ENCODE measurements at regions not wholly inside any gene's neighbourhood (a gene's known extent, or its start where the extent isn't known, plus 50 kb on each side); places are given as distances from the start of the nearest gene placed in this dataset.

GRCh38 chr9:97779608-97780007 lies 73.4 kb upstream of the FOXE1 start:
- Histone ChIP-seq H3K36me3 (ENCODE audit: low read depth) (no peaks in the 10 kb centered on the region), H3K4me1 (ENCODE audit: insufficient read depth) (no peaks in the 10 kb centered on the region), H3F3A (ENCODE audit: insufficient read depth) (no peaks in the 10 kb centered on the region), H4K20me1 (ENCODE audit: insufficient read depth) (no peaks in the 10 kb centered on the region), H3K9ac (no peak overlapping the region), H3K79me2 (ENCODE audit: insufficient read depth) (no peaks in the 10 kb centered on the region), H3K27me3 (replicated peaks; ENCODE audit: insufficient read depth) (peaks cover 46% of the 10 kb centered on the region), H3K9me3 (ENCODE audit: low read depth) (no peaks in the 10 kb centered on the region), H2AFZ (no peak overlapping the region), H3K27ac (no peak overlapping the region), H3K4me3 (no peak overlapping the region), H3K4me2 (ENCODE audit: unreplicated experiment) (no peak overlapping the region), H3K9me2 (ENCODE audit: insufficient read depth) (no peaks in the 10 kb centered on the region)
- in situ Hi-C loops (cut with MboI): no loop called here
- whole genome bisulfite sequencing, 2 experiments (ENCODE audit: low coverage in 1 of 2, low lambda C conversion rate in 2 of 2, missing lambda C conversion rate in 2 of 2): 62 to 70% methylated on average over 2 of the region's 2 CpGs
- TF ChIP-seq EZH2phosphoT487 (IDR thresholded peaks at IDR 0.05; ENCODE audit: insufficient read depth, low read depth): no peak
- TF ChIP-seq EZH2 (IDR thresholded peaks at IDR 0.05; ENCODE audit: insufficient read depth, poor library complexity, severe bottlenecking): no peak
- DNase-seq: no peak

DNA sequence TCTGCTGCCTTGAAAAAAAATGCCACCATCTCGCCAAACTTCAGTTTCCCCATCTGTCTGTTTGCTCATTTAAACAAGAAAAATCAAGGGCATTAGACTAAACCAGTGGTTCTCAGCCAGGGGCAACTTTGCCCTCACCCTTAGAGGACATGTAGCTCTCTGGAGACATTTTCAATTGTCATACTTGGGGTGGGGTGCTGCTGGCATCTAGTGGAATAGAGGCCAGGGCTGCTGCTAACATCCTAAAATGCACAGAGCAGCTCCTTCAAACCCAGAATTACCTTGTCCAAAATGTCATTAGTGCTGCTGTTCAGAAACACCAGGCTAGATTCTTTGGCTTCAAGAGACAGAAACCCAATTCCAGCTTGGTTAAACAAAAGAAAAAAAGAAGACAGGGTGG lies 71.1 kb upstream of the FOXE1 start:
- in situ Hi-C loops (cut with MboI): no loop called here

DNA sequence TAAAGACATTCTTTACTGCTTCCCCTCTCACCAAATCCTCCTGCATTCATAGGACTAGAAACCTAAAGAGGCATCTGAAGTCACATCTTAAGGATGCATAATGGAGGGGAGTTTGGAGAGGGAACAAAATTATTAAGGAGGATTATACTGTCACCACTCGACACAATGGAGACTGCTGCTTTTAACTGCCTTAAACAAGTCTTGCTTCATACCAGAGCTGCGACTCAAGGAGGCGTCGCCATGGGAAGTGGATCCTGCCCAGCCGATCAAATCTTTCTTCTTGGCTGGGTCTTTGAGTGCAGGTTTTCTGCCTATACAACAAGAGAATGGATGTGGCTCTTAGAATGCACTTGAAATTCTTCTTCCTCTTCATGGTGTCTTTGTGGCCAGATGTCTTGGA lies 66.7 kb upstream of the FOXE1 start:
- DNase-seq: peak; percentile 51
- in situ Hi-C loops (cut with MboI): no loop called here
- Histone ChIP-seq H3K4me3 (no peak overlapping the region), H4K20me1 (ENCODE audit: insufficient read depth) (no peaks in the 10 kb centered on the region), H3K4me1 (ENCODE audit: insufficient read depth) (no peaks in the 10 kb centered on the region), H3K9me2 (ENCODE audit: insufficient read depth) (no peaks in the 10 kb centered on the region), H3K9ac (no peak overlapping the region), H3K36me3 (ENCODE audit: low read depth) (no peaks in the 10 kb centered on the region), H2AFZ (no peak overlapping the region), H3K4me2 (ENCODE audit: unreplicated experiment) (no peak overlapping the region), H3K27ac (no peak overlapping the region), H3K27me3 (replicated peaks; ENCODE audit: insufficient read depth) (peaks cover 57% of the 10 kb centered on the region), H3K79me2 (ENCODE audit: insufficient read depth) (no peaks in the 10 kb centered on the region), H3K9me3 (ENCODE audit: low read depth) (no peaks in the 10 kb centered on the region), H3F3A (ENCODE audit: insufficient read depth) (no peaks in the 10 kb centered on the region)
- WGBS, 2 experiments (ENCODE audit: low coverage in 1 of 2, low lambda C conversion rate in 2 of 2, missing lambda C conversion rate in 2 of 2): 33 to 37% methylated on average over 5 of the region's 5 CpGs
- TF ChIP-seq EZH2phosphoT487 (IDR thresholded peaks at IDR 0.05; ENCODE audit: insufficient read depth, low read depth) (no peak), EZH2 (IDR thresholded peaks at IDR 0.05; ENCODE audit: insufficient read depth, poor library complexity, severe bottlenecking) (no peak)

More for the DNA sequence above, 71.1 kb upstream of the FOXE1 start:
- no peaks in the 10 kb centered on the region for H3K79me2 ChIP-seq (ENCODE audit: insufficient read depth)
- H3K36me3 ChIP-seq (ENCODE audit: low read depth): no peaks in the 10 kb centered on the region
- no peaks in the 10 kb centered on the region for H3K9me2 ChIP-seq (ENCODE audit: insufficient read depth)
- no peaks in the 10 kb centered on the region for H3F3A ChIP-seq (ENCODE audit: insufficient read depth)
- no peak overlapping the region for H3K27ac ChIP-seq
- no peak for TF ChIP-seq EZH2 (IDR thresholded peaks at IDR 0.05; ENCODE audit: insufficient read depth, poor library complexity, severe bottlenecking)
- no peak for TF ChIP-seq EZH2phosphoT487 (IDR thresholded peaks at IDR 0.05; ENCODE audit: insufficient read depth, low read depth)
- H3K4me3 ChIP-seq: no peak overlapping the region
- H4K20me1 ChIP-seq (ENCODE audit: insufficient read depth): no peaks in the 10 kb centered on the region
- no peak overlapping the region for H3K4me2 ChIP-seq (ENCODE audit: unreplicated experiment)
- WGBS, 2 experiments (ENCODE audit: low coverage in 1 of 2, low lambda C conversion rate in 2 of 2, missing lambda C conversion rate in 2 of 2): 0 to 17% methylated on average over 1 of the region's 1 CpG
- no peak overlapping the region for H2AFZ ChIP-seq
- no peak for DNase-seq
- H3K4me1 ChIP-seq (ENCODE audit: insufficient read depth): no peaks in the 10 kb centered on the region
- H3K9ac ChIP-seq: no peak overlapping the region
- H3K27me3 ChIP-seq (replicated peaks; ENCODE audit: insufficient read depth): peaks cover 51% of the 10 kb centered on the region
- H3K9me3 ChIP-seq (ENCODE audit: low read depth): no peaks in the 10 kb centered on the region

GRCh38 chr9:97787551-97787950 lies 65.5 kb upstream of the FOXE1 start:
- no peaks in the 10 kb centered on the region for H3K9me3 ChIP-seq (ENCODE audit: low read depth)
- no peaks in the 10 kb centered on the region for H3F3A ChIP-seq (ENCODE audit: insufficient read depth)
- no peak overlapping the region for H3K4me3 ChIP-seq
- no peak overlapping the region for H3K9ac ChIP-seq
- WGBS, 2 experiments (ENCODE audit: low coverage in 1 of 2, low lambda C conversion rate in 2 of 2, missing lambda C conversion rate in 2 of 2): 30 to 58% methylated on average over 1 of the region's 1 CpG
- no peak overlapping the region for H2AFZ ChIP-seq
- TF ChIP-seq EZH2 (IDR thresholded peaks at IDR 0.05; ENCODE audit: insufficient read depth, poor library complexity, severe bottlenecking): no peak
- TF ChIP-seq EZH2phosphoT487 (IDR thresholded peaks at IDR 0.05; ENCODE audit: insufficient read depth, low read depth): no peak
- no peak overlapping the region for H3K4me2 ChIP-seq (ENCODE audit: unreplicated experiment)
- H4K20me1 ChIP-seq (ENCODE audit: insufficient read depth): no peaks in the 10 kb centered on the region
- no peak overlapping the region for H3K27ac ChIP-seq
- H3K79me2 ChIP-seq (ENCODE audit: insufficient read depth): no peaks in the 10 kb centered on the region
- in situ Hi-C loops (cut with MboI): no loop called here
- no peaks in the 10 kb centered on the region for H3K4me1 ChIP-seq (ENCODE audit: insufficient read depth)
- H3K27me3 ChIP-seq (replicated peaks; ENCODE audit: insufficient read depth): peaks cover 58% of the 10 kb centered on the region
- H3K36me3 ChIP-seq (ENCODE audit: low read depth): no peaks in the 10 kb centered on the region
- DNase-seq: no peak
- H3K9me2 ChIP-seq (ENCODE audit: insufficient read depth): no peaks in the 10 kb centered on the region

Data from GM23248 (cell line).